RPMI7951 (cell line): ENCODE measurements at regions not wholly inside any gene's neighbourhood (a gene's known extent, or its start where the extent isn't known, plus 50 kb on each side); places are given as distances from the start of the nearest gene placed in this dataset.

Source experiments
- DNase-seq: peaks from one replicate; pipeline ENCODE4 v3.0.0-alpha.2; 2012; ENCODE audit warnings: low read depth

- DNase-seq: no peak
Observed at GRCh38 chr10:118175148-118175547, 128.4 kb upstream of the RAB11FIP2 start.

- no peak for DNase-seq
Observed at GRCh38 chr10:118173296-118173695, 126.6 kb upstream of the RAB11FIP2 start.

GRCh38 chr10:118171861-118172260 lies 125.1 kb upstream of the RAB11FIP2 start:
- no peak for DNase-seq

GRCh38 chr10:118167056-118167700 lies 120.4 kb upstream of the RAB11FIP2 start:
- DNase-seq: peak; percentile 9

GRCh38 chr10:118163217-118163616 lies 116.5 kb upstream of the RAB11FIP2 start:
- DNase-seq: no peak

- DNase-seq: no peak
Observed at GRCh38 chr10:118161461-118162246, 114.9 kb upstream of the RAB11FIP2 start.

- no peak for DNase-seq
Observed at GRCh38 chr10:118153287-118153686, 106.5 kb upstream of the RAB11FIP2 start.

- DNase-seq: no peak
Observed at GRCh38 chr10:118151461-118151860, 104.7 kb upstream of the RAB11FIP2 start.

- no peak for DNase-seq
Observed at GRCh38 chr10:118148247-118148646, 101.5 kb upstream of the RAB11FIP2 start.

- no peak for DNase-seq
Observed at GRCh38 chr10:118145256-118145655, 98.5 kb upstream of the RAB11FIP2 start.

- no peak for DNase-seq
Observed at GRCh38 chr10:118141471-118141870, 94.7 kb upstream of the RAB11FIP2 start.

GRCh38 chr10:118139321-118139720 lies 92.6 kb upstream of the RAB11FIP2 start:
- no peak for DNase-seq

- DNase-seq: no peak
Observed at GRCh38 chr10:118128675-118129074, 81.9 kb upstream of the RAB11FIP2 start.

- DNase-seq: no peak
Observed at GRCh38 chr10:118118716-118119115, 72.0 kb upstream of the RAB11FIP2 start.

GRCh38 chr10:118116715-118117449 lies 70.1 kb upstream of the RAB11FIP2 start:
- no peak for DNase-seq

- DNase-seq: no peak
Observed at GRCh38 chr10:118116362-118116714, 69.6 kb upstream of the RAB11FIP2 start.

- no peak for DNase-seq
Observed at GRCh38 chr10:118115701-118116100, 69.0 kb upstream of the RAB11FIP2 start.

GRCh38 chr10:118114992-118115391 lies 68.3 kb upstream of the RAB11FIP2 start:
- no peak for DNase-seq

GRCh38 chr10:118112543-118113125 lies 65.9 kb upstream of the RAB11FIP2 start:
- DNase-seq: no peak

- no peak for DNase-seq
Observed at GRCh38 chr10:118110750-118111149, 64.0 kb upstream of the RAB11FIP2 start.

- DNase-seq: no peak
Observed at GRCh38 chr10:118108194-118109026, 61.7 kb upstream of the RAB11FIP2 start.
